ENCODE measurements at regions not wholly inside any gene's neighbourhood (a gene's known extent, or its start where the extent isn't known, plus 50 kb on each side); places are given as distances from the start of the nearest gene placed in this dataset.
"Not testable (repeated sequence)": the region's sequence is repeated elsewhere in the genome, so short reads cannot be mapped to it uniquely, and the experiment has no call there.

DNA sequence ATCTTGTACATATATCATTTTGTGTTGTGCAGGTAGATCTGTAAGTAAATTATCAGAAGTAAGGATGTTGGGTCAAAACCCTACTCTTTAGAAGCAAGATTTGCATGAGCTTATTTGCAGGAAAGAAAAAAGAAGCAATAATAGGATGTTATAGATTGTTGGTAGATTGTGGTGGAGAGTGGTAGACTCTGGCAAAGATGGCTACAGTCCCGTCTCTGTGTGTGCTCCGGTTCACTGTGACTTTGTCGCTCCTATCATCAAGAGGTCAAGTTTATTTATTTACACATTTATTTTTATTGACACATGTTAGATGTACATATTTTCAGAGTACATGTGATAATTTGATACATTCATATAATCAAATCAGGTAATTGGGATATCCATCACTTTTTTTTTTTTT is 81.0 kb upstream of the NDUFV2 start:
- FAIRE-seq, result no peak

DNA sequence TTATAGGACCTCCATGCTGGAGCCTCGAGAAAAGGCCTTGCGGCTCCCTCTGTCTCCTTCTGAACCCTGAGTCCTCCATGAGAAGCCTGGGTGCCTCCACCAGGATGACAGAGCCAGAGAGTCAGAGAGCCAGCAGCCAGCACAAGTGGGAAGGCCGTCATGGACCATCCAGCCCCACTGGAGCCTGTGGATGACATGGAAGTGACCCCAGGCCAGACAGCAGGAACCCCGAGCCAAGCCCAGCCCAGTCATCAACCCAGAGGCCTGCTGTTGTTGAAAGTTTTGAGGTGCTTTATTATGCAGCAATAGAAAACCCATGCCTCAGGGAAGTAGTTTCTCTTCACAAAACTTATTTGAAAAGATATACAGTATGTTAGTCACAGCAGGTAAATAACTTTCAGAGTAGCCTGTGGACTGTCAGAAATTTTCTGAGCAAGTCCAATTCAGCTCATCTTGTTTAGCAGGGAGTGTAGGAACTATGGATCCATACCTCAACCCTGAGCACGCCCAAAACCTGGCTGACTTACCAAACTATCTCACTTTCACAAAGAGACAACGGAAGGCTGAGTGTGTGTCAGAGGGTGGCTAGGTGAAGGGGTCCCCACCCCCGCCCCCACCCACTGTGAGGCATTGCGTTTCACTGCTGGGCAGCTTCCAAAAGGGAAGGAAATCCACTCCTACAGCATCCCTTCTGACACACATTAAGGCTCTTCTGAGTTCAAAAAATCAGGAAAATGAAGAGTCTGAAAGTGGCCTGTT is 79.9 kb upstream of the NDUFV2 start:
- no peak for FAIRE-seq

DNA sequence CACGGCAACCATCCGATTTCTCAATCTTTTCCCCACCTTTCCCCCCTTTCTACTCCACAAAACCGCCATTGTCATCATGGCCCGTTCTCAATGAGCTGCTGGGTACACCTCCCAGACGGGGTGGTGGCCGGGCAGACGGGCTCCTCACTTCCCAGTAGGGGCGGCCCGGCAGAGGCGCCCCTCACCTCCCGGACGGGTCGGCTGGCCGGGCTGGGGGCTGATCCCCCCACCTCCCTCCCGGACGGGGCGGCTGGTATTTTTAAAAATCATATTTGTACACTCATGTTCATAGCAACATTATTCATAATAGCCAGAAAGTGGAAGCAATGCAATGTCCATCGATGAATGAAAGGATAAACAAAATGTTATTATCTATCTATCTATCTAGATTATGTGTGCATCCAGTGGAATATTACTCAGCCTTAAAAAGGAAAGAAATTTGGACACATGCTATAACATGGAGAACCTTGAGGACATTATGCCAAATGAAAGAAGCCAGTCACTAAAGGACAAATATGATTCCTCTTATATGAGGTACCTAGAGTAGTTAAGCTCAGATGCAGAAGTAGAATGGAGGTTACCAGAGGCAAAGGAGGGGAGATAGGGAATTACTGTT is 78.4 kb upstream of the NDUFV2 start:
- not testable (repeated sequence) for FAIRE-seq

DNA sequence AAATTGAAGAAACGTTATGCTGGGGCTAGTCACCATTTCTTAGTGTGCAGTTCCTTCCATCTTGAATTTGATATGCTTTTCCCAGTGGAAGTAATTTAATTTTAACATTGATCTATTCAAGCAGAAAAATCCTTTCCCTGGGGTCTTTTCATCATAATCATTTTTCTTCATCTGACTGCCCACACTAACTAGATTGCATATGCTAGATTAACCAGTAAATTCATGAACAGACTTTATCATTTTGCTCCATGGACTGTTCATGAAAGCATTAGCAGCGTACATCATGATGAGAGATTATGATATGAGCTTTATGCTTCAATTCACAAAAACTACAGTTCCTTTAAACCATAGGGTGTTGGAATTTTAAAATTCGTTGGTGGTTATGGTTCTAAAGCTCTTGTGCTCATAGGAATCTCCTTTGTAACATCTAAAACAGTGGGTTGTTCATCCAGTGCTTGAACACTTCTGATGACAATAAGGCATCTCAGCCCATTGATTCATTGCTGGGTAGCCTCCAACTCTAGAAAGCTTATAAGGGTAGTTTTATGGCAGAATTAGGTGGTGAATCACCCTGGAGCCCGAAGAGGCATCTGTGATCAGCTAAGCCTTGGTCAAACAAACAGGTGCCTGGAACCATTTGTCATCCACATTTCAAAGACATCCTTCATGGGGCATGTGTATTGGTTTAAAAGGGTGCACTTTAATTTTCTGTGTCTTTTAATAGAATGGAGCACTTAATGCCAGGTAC is 77.2 kb upstream of the NDUFV2 start:
- no peak for FAIRE-seq

DNA sequence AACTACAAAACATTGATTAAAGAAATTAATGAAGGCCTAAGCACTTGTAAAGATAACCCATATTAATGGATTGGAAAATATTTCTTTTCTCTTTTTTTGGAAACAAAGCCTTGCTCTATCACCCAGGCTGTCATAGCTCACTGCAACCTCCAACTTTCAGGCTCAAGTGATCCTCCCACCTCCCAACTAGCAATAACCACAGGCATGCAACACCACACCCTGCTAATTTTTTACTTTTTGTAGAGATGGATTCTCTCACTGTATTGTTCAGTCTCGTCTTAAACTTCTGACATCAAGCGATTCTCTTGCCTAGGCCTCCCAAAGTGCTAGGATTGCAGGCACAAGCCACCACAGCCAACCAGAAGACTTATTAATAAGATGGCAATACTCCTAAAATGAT is 73.4 kb upstream of the NDUFV2 start:
- FAIRE-seq, result no peak

DNA sequence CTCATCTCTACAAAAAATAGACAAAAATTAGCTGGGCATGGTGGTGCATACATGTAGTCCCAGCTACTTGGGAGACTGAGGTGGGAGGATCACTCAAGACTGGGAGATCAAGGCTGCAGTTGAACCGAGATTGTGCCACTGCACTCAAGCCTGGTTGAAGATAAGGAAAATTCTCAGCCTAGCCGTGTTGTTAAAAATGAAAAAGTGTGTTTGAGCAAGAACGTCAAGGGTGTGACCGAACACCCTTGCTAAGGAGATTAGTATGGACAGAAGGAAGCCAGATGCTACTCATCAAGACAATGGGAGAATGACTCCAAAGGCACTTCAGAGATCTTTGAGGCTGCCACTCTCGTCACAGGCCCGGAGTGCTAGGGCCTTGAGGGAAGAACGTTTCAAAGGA is 70.0 kb upstream of the NDUFV2 start:
- no peak for FAIRE-seq

DNA sequence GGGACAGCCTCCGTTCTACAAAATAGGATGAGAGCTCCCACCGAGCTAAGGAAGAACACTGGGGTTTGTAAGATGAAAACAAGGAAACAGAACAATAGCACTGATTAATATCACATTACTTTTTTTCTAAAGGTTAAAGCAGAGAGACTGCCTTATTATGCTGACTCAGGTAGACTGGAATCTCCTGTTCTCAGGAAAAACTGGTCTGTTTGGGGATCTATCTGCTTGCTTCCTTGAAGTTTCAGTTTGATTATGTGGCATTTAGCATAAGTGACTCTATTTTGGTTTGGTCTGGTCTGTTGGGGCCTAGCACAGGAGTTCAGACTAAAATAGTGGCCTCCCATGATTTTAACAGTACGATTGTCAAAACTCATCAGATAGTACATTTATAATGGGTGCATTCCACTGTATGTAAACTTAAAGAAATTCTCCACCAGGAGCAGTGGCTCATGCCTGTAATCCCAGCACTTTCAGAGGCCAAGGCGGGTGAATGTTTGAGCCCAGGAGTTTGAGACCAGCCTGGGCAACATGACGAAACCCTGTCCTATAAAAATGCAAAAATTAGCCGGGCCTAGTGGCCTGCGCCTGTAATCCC is 64.1 kb upstream of the NDUFV2 start:
- no peak for FAIRE-seq

DNA sequence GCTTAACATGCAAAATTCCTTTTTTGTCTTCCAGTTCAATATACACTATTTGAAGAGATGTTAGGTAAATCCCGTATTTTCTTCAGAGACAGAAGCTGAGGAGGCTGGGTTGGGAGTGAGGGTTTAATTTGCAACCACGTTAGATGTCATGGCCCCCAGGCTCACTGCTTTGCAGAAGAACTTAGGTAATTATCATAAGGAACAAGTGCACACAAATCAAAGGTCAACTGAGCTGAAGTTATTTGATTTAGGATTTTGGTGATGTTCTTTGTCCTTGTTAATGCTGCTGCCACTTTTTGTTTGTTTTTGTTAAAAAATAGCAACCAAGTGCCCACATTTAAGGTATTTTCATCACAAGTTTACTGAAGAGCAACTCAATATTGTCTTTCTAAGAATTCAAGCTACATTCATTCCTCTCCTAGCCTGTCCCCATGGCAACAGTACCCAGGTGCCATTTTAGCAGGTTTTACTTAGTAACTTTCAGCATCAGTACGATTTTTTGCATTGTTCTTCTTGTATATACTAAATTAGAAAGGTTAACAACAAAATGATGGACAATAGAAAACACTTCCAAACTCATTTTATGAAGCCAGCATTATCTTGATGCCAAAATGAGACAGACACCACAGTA is 62.9 kb upstream of the NDUFV2 start:
- FAIRE-seq, result no peak

DNA sequence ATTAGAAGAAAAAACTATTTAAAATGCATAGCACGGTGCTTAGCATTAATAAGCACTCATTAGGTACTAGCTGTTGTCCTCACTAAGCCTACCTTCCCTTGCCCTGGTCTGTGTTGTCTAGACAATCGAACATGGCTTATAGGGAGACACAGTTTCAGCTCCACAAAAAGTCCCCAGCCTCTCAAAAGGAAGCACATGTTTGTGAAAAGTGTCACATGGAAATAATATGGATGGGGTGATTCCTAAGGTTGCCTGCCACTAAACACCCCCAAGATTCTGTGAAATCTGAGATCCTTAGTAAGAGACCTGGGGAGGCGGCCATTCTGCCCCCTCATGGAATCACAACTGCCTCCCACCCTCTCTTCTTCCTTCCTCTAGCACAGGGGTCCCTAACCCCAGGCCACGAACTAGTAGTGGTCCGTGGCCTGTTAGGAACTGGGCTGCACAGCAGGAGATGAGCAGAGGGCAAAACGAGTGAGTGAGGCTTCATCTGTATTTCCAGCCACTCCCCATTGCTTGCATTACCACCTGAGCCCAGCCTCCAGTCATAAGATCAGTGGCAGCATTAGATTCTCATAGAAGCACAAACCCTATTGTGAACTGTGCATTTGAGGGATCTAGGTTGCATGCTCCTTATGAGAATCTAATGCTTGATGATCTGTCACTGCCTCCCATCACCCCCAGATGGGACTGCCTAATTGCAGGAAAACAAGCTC is 59.6 kb upstream of the NDUFV2 start:
- FAIRE-seq, result no peak

DNA sequence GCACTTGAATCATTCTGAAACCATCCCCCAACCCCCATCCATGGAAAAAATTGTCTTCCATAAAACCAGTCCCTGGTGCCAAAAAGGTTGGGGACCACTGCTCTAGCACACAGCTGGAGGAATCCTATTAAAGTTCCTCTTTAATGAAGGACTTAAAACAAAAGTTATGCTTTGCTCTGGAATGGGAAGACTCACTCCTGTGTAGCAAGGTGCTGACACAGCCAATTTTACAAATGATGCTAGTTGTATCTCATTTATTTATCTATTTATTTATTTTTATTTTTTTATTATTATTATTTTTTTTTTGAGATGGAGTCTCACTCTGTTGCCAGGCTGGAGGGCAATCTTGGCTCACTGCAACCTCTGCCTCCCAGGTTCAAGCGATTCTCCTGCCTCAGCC is 58.9 kb upstream of the NDUFV2 start:
- FAIRE-seq, result no peak

DNA sequence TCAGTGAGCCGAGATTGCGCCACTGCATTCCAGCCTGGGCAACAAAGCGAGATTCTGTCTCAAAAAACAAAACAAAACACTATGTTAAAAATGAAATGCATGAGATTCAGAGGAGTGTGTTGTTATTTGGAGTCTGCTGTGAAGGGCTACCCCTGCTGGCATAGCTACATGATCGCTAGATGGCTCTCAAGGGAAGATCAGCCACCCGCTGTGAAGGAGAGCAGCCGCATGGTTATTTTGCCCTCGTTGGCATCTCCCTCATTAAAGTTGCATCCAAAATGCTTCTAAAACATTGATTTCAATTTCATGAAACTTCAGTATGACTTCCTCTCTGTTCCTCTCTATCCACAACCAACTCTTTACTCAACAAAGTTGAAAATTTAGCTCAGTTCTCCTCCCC is 54.8 kb upstream of the NDUFV2 start:
- FAIRE-seq, result no peak

DNA sequence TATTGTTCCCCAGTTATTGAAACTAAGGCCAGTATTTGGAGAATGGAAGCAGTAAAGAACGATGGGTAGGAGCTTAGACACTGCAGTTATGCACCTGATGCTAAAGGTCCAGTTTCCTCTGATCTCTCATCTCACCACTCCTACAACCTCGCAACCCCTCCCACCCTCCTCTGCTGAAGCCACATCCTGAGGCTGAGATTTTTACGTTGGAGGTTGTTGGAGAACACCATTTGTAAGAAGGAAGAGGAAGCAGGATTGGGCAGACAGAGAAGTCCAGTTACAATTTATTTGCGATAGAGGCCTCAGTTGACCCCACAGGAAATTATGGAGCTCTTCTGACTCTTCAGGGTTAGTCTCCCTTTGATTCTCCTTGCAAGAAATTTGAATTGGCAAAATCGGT is 54.3 kb upstream of the NDUFV2 start:
- no peak for FAIRE-seq

DNA sequence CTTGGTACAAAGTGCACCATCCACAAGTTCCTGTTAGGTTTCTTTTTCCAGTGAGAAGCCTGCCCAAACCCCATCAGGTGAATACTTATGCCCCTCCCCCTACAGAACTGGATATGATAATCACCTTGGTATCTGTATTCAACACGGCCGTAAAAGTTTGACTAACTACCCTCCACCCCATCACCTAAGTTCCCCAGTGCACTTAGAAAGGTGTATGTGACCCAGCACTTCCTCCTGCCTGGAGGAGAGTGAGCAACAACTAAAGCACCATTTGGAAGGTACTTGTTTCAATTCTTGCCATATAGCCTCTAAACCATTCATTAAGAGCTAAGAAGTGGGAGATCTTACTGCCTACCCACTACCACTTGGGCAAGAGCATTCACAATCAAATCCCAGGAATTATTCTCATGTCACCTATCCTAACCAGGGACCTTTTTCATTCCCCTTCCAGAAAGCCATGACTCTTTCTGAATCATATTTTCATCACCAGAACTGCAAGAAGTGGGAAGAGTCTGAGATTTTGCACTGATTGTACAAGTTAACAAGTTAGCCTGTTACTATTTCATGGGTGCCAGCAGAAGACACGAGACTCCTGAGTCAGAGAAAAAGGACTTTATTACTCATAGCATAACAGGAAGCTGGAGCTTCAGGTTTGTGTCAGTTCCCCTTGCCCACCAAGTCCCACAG is 53.5 kb upstream of the NDUFV2 start:
- no peak for FAIRE-seq

DNA sequence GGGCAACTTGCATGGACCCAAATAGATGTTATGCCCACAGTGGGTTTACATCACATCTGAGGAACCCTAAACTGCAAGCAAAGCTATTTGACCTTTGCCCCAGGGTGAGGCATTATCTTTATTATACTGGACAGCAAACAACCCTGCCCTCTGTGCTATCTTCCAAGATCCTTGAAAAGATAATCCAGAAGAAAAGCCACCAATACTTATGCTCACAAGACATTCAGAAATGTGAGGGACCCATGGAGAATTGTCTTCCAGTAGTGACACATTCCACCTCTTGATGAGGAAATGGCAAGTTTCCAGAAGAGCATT is 53.0 kb upstream of the NDUFV2 start:
- no peak for FAIRE-seq

DNA sequence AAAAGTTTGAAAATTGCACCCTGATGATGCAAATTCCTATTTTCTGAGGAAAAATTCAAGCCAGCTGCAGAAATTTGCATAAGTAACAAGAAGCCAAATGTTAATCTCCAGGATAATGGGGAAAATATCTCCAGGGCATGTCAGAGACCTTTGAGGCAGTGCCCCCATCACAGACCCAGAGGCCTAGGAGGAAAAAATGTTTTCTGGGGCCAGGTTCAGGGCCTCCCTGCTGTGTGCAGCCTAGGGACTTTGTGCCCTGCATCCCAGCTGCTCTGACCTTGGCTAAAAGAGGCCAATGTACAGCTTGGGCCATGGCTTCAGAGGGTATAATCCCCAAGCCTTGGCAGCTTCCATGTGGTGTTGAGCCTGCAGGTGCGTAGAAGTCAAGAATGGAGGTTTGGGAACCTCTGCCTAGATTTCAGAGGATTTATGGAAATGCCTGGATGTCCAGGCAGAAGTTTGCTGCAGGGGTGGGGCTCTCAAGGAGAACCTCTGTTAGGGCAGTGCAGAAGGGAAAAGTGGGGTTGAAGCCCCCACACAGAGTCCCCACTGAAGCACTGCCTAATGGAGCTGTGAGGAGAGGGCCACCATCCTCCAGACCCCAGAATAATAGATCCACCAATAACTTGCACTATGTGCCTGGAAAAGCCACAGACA is 51.7 kb upstream of the NDUFV2 start:
- not testable (repeated sequence) for FAIRE-seq

Data from G401.6 (cell line).